ENCODE measurements at regions not wholly inside any gene's neighbourhood (a gene's known extent, or its start where the extent isn't known, plus 50 kb on each side); places are given as distances from the start of the nearest gene placed in this dataset.
"Not testable (repeated sequence)": the region's sequence is repeated elsewhere in the genome, so short reads cannot be mapped to it uniquely, and the experiment has no call there.

DNA sequence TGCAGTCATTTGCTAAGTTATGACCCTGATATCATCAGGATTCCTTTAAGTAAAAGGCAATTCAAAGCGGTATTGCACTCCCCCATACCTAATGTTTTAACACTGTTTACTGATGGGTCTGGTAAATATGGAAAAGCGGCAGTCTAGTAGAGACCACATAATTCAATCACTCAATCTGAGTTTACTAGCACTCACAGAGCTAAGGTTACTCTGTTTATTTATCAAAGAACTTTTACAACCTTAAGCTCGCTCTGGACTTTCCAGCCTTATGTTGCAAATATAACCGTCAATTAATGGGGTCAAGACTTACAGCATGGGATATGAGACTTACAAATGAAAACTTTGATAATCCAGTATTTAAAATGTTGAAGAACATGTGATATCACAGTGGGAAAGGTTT lies 124.5 kb upstream of the ZCCHC13 start:
- DNase-seq = no peak

DNA sequence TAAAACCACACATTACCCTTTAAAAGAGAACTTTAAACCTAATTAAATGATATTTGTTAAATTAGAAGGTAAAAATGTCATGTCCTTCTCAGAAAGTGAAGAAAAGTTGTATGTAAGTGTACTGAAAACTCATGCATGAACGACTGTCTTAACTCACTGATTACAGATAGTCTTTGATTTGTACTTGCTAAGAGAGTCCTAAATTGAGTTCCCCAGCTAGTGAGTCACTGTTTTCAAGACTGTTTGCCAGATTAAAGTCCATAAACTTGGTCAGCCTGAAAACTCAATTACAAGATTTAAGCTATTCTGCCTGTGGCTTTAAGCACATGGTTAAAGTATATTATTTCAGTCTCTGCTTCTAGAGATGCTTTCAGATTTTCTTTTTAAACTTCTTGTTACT lies 124.9 kb upstream of the ZCCHC13 start:
- DNase-seq = no peak

DNA sequence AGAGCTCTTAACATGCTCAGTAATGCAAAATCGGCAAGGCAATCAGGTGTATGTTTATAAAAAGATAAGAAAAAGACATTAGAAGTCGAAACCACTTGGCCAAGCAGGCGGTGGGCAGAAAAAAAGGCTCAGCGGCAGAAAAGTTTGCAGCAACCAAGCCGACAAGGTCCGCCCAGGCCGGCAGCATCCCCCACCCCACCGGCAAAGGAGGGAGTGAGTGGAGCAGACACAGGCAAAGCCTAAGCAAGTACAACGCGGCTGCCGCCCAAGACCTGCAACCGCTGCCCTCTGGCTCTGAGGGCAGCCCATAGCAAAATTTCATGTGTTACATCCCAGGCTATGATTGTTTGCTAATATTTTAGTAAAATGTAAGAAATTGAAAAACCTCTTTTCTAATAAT lies 125.4 kb upstream of the ZCCHC13 start:
- DNase-seq = no peak

DNA sequence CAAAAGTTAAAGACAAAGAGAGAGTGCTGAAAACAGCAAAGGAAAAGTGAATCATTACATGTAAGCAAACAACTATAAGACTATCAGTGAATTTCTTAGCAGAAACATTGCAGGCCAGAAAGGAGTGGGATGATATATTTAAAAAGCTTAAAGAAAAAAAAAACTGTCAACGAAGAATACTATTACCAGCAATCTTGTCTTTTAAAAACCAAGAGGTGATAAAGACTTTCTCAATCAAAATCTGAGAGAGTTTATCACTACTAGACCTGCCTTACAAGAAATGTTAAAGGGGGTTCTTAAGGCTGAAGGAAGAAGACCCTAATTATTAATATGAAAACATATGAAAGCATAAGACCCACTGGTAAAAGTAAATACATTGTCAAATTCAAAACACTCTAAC lies 132.5 kb upstream of the ZCCHC13 start:
- no peak for DNase-seq

DNA sequence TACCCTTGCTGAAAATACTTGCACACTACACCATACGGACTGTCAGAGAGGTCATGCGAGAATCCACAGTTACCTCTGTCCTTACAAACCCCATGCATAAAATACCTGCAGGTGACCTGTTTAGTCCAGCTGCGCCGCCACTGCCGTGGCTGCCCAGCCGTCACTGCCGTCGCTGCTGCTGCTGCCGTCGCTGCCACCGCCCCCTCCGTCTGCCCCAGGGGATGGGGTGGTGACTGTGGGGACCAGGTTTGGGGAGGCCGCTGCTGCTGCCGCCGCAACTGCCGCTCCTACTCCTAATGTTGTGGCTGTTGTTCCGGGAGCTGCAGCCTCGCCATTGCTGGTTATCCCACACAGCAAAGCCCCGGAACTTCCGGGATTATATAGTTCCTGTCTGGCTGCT lies 141.8 kb upstream of the ZCCHC13 start:
- DNase-seq = no peak

DNA sequence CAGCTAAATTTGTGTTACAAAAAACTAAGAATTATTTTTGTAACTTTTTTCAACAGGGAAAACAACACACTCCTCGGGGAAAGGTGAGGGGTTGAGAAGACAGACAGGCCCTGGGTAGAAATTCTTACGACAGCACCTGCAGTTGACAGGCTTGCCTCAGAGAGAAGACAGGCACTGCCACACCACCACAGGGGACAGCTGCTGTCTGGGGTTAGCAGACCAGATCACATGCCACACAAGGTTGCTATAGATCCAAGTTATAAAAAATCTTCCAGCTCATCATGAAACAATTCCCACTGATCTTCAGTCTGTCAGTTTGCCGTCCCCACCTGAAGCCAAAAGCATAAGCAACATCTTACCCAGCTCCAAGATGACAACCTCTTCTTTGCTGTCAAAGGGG lies 143.2 kb upstream of the ZCCHC13 start:
- DNase-seq = no peak

DNA sequence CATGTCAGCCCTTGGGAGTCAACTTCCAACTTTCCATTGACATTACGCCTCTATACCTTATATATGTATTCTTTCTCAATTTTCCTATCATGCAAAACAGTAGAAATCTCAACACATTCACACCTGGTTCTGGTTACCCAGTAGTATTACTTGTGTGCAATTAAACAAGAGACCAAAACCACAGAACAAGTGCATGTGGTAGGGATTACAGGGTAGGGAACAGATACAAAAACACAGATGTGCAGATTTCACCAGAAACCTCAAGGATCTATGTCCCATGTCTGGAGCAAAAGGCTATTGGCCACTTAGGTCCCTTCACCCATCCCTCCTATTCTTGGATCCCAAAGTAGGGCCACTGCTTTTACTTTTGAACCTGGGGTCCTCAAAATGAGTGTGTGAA lies 143.6 kb upstream of the ZCCHC13 start:
- DNase-seq = no peak

DNA sequence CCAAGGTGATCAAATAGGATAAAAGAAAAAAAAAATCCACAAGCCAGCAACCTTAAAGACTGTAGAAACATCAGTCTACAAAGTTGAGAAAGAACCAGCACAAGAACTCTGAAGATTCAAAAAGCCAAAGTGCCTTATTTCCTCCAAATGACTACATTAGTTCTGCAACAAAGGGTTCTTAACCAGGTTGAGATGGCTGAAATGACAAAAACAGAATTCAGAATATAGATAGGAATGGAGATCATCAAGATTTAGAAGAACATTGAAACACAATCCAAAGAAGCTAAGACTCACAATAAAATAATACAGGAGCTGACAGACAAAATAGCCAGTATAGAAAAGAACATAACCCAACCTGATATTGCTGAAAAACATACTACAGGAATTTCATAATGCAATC lies 156.5 kb upstream of the ZCCHC13 start:
- DNase-seq = no peak

DNA sequence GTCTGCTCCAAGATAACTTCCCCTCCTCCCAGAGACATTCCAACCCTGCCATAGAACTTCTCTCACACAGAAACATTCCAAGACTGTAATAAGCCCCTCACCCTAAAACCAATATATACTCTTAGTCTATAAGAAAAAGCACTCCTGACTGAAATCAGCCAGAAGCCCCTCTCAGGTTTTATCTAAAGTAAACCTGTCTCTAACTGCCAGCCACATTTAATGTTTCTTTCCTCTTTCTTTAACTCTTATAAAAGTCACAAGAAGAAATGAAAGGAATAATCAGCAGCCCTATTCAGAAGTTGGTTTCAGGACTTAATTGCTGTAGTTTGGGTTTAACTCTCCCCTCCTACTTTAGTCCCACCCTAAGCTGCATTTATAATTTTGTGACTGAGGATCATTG lies 165.0 kb upstream of the ZCCHC13 start:
- no peak for DNase-seq

DNA sequence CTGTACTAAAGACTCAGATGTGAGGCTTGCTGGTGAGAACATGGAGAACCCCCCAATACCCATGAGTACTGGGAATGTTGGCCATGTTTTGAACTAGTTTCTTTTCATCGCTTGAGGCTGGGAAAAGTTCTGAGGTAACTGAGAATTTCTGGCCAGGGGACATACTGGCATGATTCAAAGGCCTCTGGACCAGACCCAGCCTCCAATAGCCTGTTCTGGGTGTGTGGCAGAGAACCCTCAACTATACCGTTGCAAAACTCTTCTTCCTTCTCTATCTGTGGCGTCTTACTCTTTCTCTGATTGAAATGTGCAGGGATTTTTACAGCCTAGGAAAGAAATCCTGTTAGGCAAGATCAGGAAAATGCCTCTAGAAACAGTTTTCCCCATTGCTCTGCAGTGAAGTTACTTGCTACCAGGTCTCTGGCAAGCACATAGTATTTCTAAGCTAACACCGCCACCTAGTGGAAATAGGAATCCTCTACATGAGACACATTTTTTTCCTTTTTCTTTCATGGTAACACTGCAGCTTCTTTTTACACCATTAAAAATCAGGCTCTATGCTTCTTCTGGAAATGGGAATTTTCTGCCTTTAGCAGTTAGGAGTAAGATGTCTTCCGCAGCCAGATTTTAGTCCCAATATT lies 170.7 kb upstream of the ZCCHC13 start:
- no peak for DNase-seq

DNA sequence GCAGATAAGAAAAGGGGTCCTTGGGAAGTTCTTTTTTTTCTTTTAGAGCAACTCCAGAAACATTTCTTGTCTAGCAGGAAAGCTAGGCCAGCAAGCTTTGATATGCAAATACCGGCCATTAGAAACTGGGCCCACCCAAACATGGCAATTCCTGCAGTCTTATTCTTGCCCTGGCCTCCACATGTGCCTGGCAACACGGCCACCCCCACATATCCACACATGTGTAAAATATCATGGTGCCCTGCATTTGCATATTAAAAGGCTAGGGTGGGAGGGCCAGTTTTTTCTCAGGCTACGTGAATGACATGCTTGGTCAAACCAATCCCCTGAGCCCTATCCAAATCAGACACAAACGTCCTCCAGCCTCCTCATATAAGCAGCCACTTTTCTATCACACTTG lies 171.7 kb upstream of the ZCCHC13 start:
- DNase-seq = no peak

DNA sequence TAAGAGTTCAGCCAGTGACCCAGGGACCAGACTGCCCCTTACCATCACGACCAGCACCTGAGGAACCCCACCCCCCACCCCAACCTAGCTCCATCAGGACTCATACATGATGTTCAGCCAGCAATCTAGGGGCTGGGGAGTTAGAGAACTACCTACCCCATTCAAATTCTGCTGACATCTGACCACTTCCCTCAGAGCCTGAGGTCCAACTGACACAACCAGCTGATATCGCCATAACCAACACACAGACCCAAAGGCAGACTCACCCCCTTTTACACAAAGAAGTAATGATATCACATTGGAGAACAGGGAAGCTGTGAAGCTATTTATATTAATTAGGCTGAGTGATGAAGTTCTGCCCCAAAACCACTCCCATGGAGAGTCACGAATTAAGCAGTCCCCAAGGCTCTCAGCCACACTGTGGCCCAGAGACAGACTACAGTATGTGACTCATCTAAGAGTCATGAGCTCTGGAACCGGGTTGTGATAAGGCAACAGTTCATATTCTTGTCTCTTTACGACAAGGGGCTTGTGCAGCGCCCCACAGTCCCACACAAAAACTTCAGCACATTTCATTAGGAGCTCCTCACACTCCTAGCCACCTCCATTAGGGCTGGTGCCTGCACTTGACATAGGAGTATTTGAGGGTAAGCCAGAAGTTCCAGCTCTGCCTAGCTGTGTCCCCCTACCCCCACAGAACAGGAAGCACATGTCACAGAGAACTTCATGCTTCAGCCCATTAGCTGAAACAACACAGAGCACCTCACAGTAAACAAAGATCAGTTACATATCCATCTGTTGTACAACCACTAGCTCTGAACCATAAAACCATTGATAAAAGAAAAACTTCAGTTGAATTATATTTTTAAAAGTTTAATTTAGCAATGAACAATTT lies 184.7 kb upstream of the ZCCHC13 start:
- no peak for DNase-seq

DNA sequence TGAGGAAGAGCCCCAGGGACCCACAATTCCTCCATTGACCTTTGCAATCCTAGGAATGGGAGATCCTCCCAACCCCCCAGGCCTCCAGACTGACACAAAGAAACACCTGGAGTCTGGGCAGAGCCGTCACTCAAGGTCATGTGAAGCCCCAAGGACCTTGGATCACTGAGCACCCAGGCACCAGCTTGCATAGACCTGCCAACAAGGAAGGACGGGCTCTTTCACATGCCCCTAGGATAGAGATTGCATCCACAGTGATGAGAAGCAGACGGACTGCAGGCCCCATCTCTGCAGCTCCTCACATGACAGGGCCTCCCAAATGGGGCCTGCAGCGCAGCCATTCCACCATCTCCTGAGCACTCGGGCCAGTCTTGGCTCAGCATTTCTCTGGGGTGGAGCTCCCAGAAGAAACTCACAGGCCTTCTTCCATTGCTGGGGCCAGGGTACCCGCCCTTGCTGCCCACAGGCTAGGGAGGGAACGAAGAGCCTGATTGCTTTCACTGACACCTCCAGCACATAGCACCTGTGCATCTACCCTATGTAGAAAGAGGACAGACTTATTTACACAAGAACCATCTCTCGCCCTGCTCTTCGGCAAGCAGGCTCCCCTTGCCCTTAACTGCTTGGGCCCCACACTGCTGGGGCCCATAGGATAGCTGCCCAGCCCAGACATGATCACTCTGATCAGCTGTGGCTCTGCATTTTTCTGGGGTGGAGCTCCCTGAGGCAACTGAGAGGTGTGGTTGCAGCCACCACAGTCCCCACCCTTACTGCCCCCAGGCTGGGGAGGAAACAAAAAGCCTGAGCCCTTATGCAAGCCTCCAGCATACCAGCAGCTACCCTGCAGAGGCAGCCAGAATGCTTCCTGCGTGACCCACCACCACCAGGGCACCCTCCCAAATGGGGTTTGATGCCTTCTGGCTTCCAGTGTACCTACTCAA lies 185.7 kb upstream of the ZCCHC13 start:
- no peak for DNase-seq

DNA sequence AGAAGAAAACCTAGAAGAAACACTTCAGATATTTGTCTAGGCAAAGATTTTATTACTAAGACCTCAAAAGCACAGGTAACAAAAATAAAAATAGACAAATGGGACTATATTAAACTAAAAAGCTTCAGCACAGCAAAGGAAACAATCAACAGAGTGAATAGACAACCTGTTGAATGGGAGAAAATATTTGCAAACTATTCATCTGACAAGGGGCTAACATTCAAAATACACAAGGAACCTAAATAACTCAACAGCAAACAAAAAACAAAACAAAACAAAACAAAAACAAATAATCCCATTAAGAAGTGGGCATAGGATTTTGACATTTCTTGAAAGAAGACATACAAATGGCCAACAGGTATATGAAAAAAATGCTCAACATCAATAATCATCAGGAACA lies 192.7 kb upstream of the ZCCHC13 start:
- no peak for DNase-seq

DNA sequence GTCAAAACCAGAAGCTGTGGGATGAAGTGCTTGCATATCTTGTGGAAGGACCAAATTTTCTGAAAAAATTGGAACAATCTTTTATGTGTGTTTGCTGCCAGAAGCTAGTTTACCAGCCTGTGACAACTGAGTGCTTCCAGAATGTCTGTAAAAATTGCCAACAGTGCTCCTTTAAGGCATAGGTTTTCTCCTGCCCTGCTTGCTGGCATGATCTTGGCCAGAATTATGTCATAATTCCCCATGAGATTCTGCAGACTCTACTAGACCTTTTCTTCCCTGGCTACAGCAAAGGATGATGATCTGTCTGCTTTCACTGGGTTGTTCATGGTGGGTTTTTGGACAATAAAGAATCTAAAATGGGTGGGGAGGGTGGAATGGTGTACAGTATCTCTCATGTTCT lies 196.3 kb upstream of the ZCCHC13 start:
- no peak for DNase-seq

DNA sequence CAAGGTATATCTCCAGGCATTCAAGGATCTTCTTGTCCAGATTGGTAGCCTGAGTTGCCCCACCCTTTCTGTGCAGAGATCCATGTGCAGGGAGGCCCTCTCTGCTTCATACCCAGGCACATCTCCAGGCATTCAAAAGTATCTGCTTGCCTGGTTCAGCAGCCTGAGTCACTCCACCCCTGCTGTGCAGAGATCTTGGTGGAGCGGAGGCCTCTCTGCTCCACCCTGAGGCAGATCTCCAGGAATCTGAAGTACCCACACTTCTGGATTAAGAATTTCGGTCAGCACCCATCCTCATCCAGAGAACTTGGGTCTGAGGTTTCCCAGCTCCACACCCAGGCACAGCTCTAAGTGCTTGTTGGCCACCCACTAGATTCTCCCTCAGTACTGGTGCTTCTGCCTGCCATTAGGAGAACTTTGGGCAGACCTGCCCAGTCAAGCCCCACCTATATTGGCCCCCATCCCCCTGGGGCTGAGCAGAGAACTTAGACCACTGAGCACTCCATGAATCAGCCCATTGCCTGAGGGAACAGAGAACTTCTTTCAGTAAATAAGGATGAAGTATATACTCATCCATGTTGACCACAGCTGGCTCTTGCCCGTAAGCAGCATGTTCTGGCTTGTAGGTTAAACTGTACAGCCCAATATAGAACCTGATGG lies 199.5 kb upstream of the ZCCHC13 start:
- no peak for DNase-seq

DNA sequence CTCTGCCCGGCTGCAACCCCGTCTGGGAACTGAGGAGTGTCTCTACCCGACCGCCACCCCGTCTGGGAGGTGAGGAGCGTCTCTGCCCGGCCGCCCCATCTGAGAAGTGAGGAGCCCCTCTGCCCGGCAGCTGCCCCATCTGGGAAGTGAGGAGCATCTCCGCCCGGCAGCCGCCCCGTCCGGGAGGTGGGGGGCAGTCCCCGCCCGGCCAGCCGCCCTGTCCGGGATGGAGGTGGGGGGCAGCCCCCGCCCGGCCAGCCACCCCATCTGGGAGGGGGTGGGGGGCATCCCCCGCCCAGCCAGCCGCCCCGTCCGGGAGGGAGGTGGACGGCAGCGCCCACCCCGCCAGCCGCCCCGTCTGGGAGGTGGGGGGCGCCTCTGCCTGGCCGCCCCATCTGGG lies 205.6 kb upstream of the ZCCHC13 start:
- not testable (repeated sequence) for DNase-seq

DNA sequence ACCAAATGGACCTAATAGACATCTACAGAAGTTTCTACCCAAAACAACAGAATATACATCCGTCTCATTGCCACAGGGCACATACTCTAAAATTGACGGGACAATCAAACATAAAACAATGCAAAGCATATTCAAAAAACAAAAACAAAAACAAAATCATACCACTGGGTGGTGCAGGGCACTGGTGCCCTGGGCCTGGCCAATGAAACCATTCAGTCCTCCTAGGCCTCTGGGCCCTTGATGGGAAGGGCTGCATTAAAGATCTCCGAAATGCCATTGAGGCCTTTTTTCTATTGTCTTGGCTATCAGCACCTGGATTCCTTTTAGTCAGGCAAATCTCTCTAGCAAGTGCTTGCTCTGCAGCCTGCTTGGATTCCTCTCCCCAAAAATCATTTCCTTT lies 213.9 kb upstream of the ZCCHC13 start:
- DNase-seq = no peak

DNA sequence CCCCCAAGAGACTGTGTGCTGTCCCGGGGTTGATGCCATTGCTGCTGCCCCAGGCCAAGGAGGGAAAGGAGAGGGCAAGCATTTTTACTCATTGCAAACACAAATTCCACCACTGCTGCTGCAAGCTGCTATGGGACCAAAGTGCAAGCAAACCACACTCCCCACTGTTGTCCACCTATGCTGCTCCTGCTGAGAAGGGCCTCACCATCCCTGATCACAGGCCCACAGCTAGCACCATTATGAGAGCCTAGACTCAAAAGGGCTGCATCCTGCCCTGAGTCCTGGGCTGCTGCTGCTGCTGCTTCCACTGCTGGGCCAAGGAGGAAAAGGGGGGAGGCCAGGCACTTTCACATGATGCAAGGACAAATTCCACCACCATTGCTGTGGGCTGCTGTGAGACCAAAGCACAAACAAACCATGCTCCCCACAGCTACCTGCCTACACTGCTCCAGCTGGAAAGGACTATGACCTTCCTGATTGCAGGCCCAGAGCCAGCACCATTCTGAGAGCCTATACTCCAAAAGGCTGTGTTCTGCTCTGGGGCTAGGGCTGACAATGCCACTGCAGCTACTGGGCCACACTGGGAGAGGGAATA lies 218.2 kb upstream of the ZCCHC13 start:
- no peak for DNase-seq

DNA sequence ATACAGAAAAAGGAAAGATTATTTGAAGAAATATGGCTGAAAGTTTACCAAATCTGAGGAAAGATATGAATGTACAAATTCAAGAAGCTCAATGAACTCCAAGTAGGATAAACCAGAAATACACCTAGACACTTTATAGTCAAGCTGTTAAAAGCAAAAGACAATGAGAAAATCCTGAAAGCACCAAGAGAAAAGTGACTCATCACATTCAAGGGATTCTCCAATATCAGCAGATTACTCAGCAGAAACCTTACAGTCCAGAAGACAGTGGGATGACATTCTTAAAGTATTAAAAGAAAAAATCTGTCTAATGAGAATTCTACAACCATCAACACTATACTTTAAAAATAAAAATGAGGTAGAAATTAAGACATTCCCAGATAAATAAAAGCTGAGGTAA lies 223.8 kb upstream of the ZCCHC13 start:
- no peak for DNase-seq

DNA sequence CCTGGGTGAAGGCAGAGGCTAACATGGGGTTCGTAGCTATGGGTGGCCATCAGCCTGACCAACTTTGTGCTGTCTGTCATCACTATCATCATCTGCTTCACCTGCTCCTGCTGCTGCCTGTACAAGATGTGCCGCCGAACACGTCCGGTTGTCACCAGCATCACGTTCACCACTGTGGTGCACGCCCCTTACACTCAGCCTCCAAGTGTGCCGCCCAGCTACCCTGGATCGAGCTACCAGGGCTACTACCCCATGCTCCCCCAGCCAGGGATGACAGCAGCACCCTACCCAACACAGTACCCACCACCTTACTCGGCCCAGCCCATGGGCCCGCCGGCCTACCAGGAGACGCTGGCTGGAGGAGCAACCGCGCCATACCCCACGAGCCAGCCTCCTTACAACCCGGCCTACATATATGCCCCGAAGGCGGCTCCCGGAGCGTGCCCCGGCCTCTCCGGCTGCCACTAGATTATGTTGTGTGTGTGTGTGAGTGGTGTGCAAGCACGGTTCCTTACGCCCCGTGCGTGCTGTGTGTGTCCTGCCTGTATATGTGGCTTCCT lies 213.4 kb upstream of the XIST start:
- DNase-seq = no peak
